Body of pancreas (tissue), 4 donors: ENCODE measurements at regions not wholly inside any gene's neighbourhood (a gene's known extent, or its start where the extent isn't known, plus 50 kb on each side); places are given as distances from the start of the nearest gene placed in this dataset.

ENCODE experiments used
- CTCF ChIP-seq, 7 experiments: fragments of 450-650 bp in 4 of 7; fragments of 200-600 bp in 3 of 7; sonication (generic) in 3 of 7; IDR thresholded peaks; one replicate each; pipeline ENCODE4 v1.5.1; 2016 to 2019; ENCODE audit warnings: antibody characterized with exemption in 7 of 7
- POLR2A ChIP-seq, 3 donors: fragments of 450-650 bp; IDR thresholded peaks; one replicate each; pipeline ENCODE4 v1.6.1; 2016; ENCODE audit warnings: antibody characterized with exemption in 3 of 3, mild to moderate bottlenecking in 2 of 3

DNA sequence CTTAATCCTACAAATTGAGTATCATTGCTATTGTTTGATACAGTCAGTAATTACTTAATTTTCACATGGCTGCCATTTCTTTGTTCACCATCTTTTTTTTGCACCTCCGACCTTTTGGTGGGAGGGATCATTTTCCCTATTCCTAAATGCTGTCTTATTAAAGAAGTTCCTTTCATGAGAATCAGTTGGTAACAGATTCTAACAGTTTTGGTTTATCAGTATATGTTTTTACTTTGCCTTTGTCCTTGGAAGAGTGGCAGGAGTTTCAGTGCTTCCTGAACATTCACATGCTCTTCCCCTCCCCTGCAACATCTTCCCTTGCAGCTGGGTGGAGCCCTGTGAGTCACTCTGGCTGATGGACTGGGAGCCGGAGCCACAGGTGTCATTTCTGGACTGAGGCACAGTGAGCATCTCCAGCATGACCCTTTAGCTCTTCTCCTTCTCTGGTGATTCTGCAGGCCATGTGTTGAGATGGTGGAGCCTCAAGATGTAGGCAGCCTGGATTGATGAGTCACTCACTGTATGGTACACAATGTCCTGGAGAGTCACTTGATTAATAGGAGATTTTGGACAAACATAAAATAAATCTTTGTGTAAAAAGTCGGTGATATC, 217.7 kb downstream of the URB2 start:
- peak in 3 of 7 experiments; percentile 10 to 31 (median 11) for TF ChIP-seq CTCF (IDR thresholded peaks at IDR 0.05)
- no peak for TF ChIP-seq POLR2A (IDR thresholded peaks at IDR 0.05)
